ENCODE measurements at regions not wholly inside any gene's neighbourhood (a gene's known extent, or its start where the extent isn't known, plus 50 kb on each side); places are given as distances from the start of the nearest gene placed in this dataset.

- Histone ChIP-seq H3K4me2 (ENCODE audit: low read depth, low read length) (no peak overlapping the region), H4K91ac (ENCODE audit: insufficient read depth, low read depth, low read length) (no peak overlapping the region), H3K23ac (ENCODE audit: low read depth, low read length) (no peak overlapping the region), H3K9me3 (ENCODE audit: control insufficient read depth, insufficient read depth, low read length) (no peaks in the 10 kb centered on the region), H3K79me1 (ENCODE audit: low read depth in 1 of 2, low read length in 2 of 2) (no peaks in the 10 kb centered on the region), H3K27ac (ENCODE audit: insufficient read depth, low read length) (no peak overlapping the region), H2AK5ac (ENCODE audit: low read depth, low read length) (no peak overlapping the region), H3K4ac (ENCODE audit: low read depth, low read length) (no peak overlapping the region), H2AFZ (replicated peaks; ENCODE audit: low read length, poor library complexity) (no peak overlapping the region), H3K4me1 (ENCODE audit: control insufficient read depth, insufficient read depth, low read length) (no peaks in the 10 kb centered on the region), H2BK120ac (ENCODE audit: low read depth, low read length) (no peak overlapping the region), H2AK9ac (replicated peaks; ENCODE audit: low read depth, low read length, poor library complexity) (no peak overlapping the region), H3K36me3 (ENCODE audit: control insufficient read depth, insufficient read depth, low read length) (no peaks in the 10 kb centered on the region), H3K9me1 (ENCODE audit: insufficient read depth, low read length) (no peaks in the 10 kb centered on the region), H2BK15ac (ENCODE audit: low read depth, low read length) (no peak overlapping the region), H2BK5ac (ENCODE audit: low read depth, low read length, poor library complexity, severe bottlenecking) (no peak overlapping the region), H3K9ac (ENCODE audit: low read depth, low read length) (no peak overlapping the region), H3K56ac (ENCODE audit: extremely low read depth, insufficient read depth, low read length) (no peak overlapping the region), H4K8ac (ENCODE audit: low read depth in 2 of 2, low read length in 2 of 2) (no peak overlapping the region), H2BK20ac (ENCODE audit: low read depth, low read length) (no peak overlapping the region), H3K4me3 (ENCODE audit: insufficient read depth, low read depth, low read length) (no peak overlapping the region), H4K5ac (ENCODE audit: low read depth, low read length) (no peak overlapping the region), H3K27me3 (ENCODE audit: control insufficient read depth, insufficient read depth, low read length) (no peaks in the 10 kb centered on the region), H3K18ac (ENCODE audit: low read depth, low read length) (no peak overlapping the region), H4K20me1 (ENCODE audit: insufficient read depth, low read length) (no peaks in the 10 kb centered on the region), H3K14ac (replicated peaks; ENCODE audit: low read depth, low read length) (no peak overlapping the region)
- DNase-seq (no peak), ATAC-seq (ENCODE audit: low read depth) (no peak)
- BruUV-seq (replicated peaks): no TSS peak
- TF ChIP-seq RCOR1 (IDR thresholded peaks at IDR 0.05; ENCODE audit: insufficient replicate concordance, low read length): no peak
- no peak for TF ChIP-seq CTCF (conservative IDR thresholded peaks at IDR 0.05; ENCODE audit: low read depth, low read length)
- TF ChIP-seq CHD1 (IDR thresholded peaks at IDR 0.05; ENCODE audit: low read depth, low read length): no peak
- no peak for TF ChIP-seq RAD21 (IDR thresholded peaks at IDR 0.05; ENCODE audit: low read length)
- no peak for TF ChIP-seq MXI1 (IDR thresholded peaks at IDR 0.05; ENCODE audit: borderline replicate concordance, low read depth, low read length)
- TF ChIP-seq SMC3 (IDR thresholded peaks at IDR 0.05; ENCODE audit: low read depth, low read length): no peak
- TF ChIP-seq MAFK (IDR thresholded peaks at IDR 0.05; ENCODE audit: low read depth, low read length): no peak
- no peak for TF ChIP-seq FOS (IDR thresholded peaks at IDR 0.05; ENCODE audit: low read depth, low read length)
- no peak for TF ChIP-seq ELK1 (IDR thresholded peaks at IDR 0.05; ENCODE audit: borderline replicate concordance, low read depth, low read length)
- no peak for TF ChIP-seq NFE2L2 (IDR thresholded peaks at IDR 0.05; ENCODE audit: low read depth, low read length)
- TF ChIP-seq CEBPB (IDR thresholded peaks at IDR 0.05; ENCODE audit: low read depth, low read length): no peak
- CTCF ChIA-PET: interaction anchor here (0.6 kb wide), 1 partner anchor 11 kb away, joined by 3 read pairs; no protein-coding TSS in a partner anchor
- POLR2A ChIA-PET (ENCODE audit: unreplicated experiment): no interaction called here
- in situ Hi-C loops (cut with MboI; ENCODE audit: low sequenced_read_pairs): no loop called here
- intact Hi-C loops (cut with micrococcal nuclease): no loop called here
- no CpG with 5 or more reads among the region's 3 CpGs for WGBS, 2 experiments (ENCODE audit: extremely low coverage in 2 of 2, insufficient read length in 1 of 2)
- dilution Hi-C loops (cut with HindIII; ENCODE audit: low sequenced_read_pairs, unreplicated experiment): no loop called here
Observed at GRCh38 chrX:34350561-34351335, 218.6 kb upstream of the FAM47A start.

Measured in IMR-90 (cell line).